Activated naive CD8-positive, alpha-beta T cell treated with anti-CD3 and anti-CD28 coated beads, Interleukin-2, amount 10 ng/mL, durations not matched to agents 7 days and 5 days (primary cell): ENCODE measurements at regions not wholly inside any gene's neighbourhood (a gene's known extent, or its start where the extent isn't known, plus 50 kb on each side); places are given as distances from the start of the nearest gene placed in this dataset.

Source experiments
- ATAC-seq: fragments of 150-1000 bp; cut with Tn5 transposase; one replicate; pipeline ENCODE4 v1.10.0; 2021; ENCODE audit warnings: low read depth, moderate library complexity
- POLR2A ChIA-PET: fragments of 350-600 bp; sonication (Branson Sonifier 250); formaldehyde crosslinking; loops from one replicate; lab custom pipeline; 2021; ENCODE audit warnings: antibody characterized with exemption; lab: Charles Lee
- DNase-seq: peaks from one replicate; pipeline ENCODE4 v3.0.0; 2021
- H3K27ac Mint-ChIP-seq: one replicate; pipeline ENCODE4 v1.8.0; 2022; ENCODE audit warnings: mild to moderate bottlenecking, mixed read lengths
- H3K27me3 Mint-ChIP-seq: one replicate; pipeline ENCODE4 v1.8.0; 2022; ENCODE audit warnings: mild to moderate bottlenecking, moderate library complexity, mixed read lengths
- H3K36me3 Mint-ChIP-seq: one replicate; pipeline ENCODE4 v1.8.0; 2021; ENCODE audit warnings: mild to moderate bottlenecking, mixed read lengths
- H3K4me1 Mint-ChIP-seq: one replicate; pipeline ENCODE4 v1.8.0; 2021; ENCODE audit warnings: mixed read lengths
- H3K4me3 Mint-ChIP-seq: one replicate; pipeline ENCODE4 v1.8.0; 2022; ENCODE audit warnings: mild to moderate bottlenecking, moderate library complexity, mixed read lengths
- H3K9me3 Mint-ChIP-seq: one replicate; pipeline ENCODE4 v1.8.0; 2021; ENCODE audit warnings: mixed read lengths

- Mint-ChIP-seq H3K36me3 (no peaks in the 10 kb centered on the region), H3K4me3 (no peak overlapping the region), H3K27me3 (peaks cover 5% of the 10 kb centered on the region), H3K4me1 (no peaks in the 10 kb centered on the region), H3K9me3 (no peaks in the 10 kb centered on the region), H3K27ac (no peak overlapping the region)
- DNase-seq (no peak), ATAC-seq (no peak)
- POLR2A ChIA-PET = no interaction called here
Observed at GRCh38 chr14:58717813-58718212, 80.1 kb downstream of the DACT1 start.

GRCh38 chr14:58718226-58719205 lies 80.8 kb downstream of the DACT1 start:
- no peaks in the 10 kb centered on the region for H3K4me1 Mint-ChIP-seq
- POLR2A ChIA-PET = no interaction called here
- no peak overlapping the region for H3K27ac Mint-ChIP-seq
- no peaks in the 10 kb centered on the region for H3K36me3 Mint-ChIP-seq
- peaks cover 5% of the 10 kb centered on the region for H3K27me3 Mint-ChIP-seq
- DNase-seq (no peak), ATAC-seq (no peak)
- H3K9me3 Mint-ChIP-seq = no peaks in the 10 kb centered on the region
- H3K4me3 Mint-ChIP-seq = no peak overlapping the region

DNA sequence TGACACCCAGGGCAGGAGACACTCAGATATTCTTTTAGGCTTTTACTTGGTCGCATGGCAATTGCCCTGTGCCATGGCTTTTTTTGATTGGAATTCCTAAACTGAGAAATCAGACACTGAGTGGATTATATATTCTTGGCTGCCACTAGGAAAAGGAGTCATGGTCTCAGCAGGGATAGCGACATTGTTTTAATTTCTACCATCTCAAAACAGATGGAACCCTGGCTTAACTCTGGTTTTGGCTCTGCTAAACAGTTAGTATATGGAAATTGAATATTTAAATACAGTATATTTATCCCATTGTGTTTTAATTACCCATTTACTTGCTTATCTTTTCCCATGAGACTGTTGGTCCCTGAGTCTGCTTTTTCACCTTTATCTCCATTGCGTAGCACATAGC lies 84.0 kb downstream of the DACT1 start:
- no peak overlapping the region for H3K27ac Mint-ChIP-seq
- H3K4me3 Mint-ChIP-seq = no peak overlapping the region
- no peak for ATAC-seq
- no peaks in the 10 kb centered on the region for H3K4me1 Mint-ChIP-seq
- no peaks in the 10 kb centered on the region for H3K36me3 Mint-ChIP-seq
- no peaks in the 10 kb centered on the region for H3K9me3 Mint-ChIP-seq
- POLR2A ChIA-PET = no interaction called here
- H3K27me3 Mint-ChIP-seq = peaks cover 3% of the 10 kb centered on the region
- DNase-seq = no peak

GRCh38 chr14:58722441-58722840 lies 84.7 kb downstream of the DACT1 start:
- Mint-ChIP-seq H3K27me3 (peaks cover 3% of the 10 kb centered on the region), H3K9me3 (no peaks in the 10 kb centered on the region), H3K27ac (no peak overlapping the region), H3K36me3 (no peaks in the 10 kb centered on the region), H3K4me1 (no peaks in the 10 kb centered on the region), H3K4me3 (no peak overlapping the region)
- ATAC-seq (no peak), DNase-seq (no peak)
- POLR2A ChIA-PET = no interaction called here

DNA sequence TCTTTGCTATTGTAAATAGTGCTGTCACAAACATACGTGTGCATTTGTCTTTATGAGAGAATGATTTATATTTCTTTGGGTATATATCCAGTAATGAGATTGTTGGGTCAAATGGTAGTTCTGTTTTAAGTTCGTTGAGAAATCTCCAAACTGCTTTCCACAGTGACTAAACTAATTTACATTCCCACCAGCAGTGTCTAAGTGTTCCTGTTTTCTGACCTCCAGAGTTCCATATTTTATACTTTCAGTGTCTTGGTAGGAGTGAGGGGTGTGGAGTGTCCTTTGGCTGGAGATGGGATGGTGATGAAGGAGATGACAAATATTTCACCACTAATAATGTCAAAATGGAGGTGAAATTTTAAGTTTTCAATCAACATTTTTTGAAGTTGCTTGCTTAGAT lies 86.4 kb downstream of the DACT1 start:
- Mint-ChIP-seq H3K9me3 (no peaks in the 10 kb centered on the region), H3K4me3 (no peak overlapping the region), H3K27ac (no peak overlapping the region), H3K36me3 (no peaks in the 10 kb centered on the region), H3K4me1 (no peaks in the 10 kb centered on the region), H3K27me3 (peaks cover 3% of the 10 kb centered on the region)
- DNase-seq (no peak), ATAC-seq (no peak)
- POLR2A ChIA-PET = no interaction called here

- DNase-seq (no peak), ATAC-seq (no peak)
- POLR2A ChIA-PET = no interaction called here
- Mint-ChIP-seq H3K27me3 (peaks cover 3% of the 10 kb centered on the region), H3K9me3 (no peaks in the 10 kb centered on the region), H3K27ac (no peak overlapping the region), H3K4me3 (no peak overlapping the region), H3K4me1 (no peaks in the 10 kb centered on the region), H3K36me3 (no peaks in the 10 kb centered on the region)
Observed at GRCh38 chr14:58724702-58725101, 86.9 kb downstream of the DACT1 start.

DNA sequence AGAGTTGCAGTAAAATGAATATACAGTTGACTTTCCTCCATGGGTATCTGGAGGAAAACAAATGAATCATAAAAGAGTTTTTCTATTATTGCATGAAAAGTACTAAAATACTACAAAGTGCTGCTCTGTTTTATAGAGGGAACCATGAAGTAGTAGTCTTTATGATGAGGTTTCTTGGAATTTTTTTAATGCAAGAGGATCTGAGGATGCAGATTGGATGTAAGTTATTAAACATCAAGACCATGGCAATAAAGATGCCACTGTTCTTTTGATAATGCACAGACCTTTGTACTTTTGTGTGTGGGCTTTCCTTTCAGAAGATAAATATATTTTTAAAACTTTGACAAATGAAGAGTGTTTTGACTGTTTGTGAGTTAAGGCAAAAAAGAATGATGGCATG lies 87.5 kb downstream of the DACT1 start:
- Mint-ChIP-seq H3K27me3 (peaks cover 3% of the 10 kb centered on the region), H3K9me3 (no peaks in the 10 kb centered on the region), H3K4me1 (no peaks in the 10 kb centered on the region), H3K27ac (no peak overlapping the region), H3K4me3 (no peak overlapping the region), H3K36me3 (no peaks in the 10 kb centered on the region)
- POLR2A ChIA-PET = no interaction called here
- no peak for DNase-seq
- ATAC-seq = no peak

DNA sequence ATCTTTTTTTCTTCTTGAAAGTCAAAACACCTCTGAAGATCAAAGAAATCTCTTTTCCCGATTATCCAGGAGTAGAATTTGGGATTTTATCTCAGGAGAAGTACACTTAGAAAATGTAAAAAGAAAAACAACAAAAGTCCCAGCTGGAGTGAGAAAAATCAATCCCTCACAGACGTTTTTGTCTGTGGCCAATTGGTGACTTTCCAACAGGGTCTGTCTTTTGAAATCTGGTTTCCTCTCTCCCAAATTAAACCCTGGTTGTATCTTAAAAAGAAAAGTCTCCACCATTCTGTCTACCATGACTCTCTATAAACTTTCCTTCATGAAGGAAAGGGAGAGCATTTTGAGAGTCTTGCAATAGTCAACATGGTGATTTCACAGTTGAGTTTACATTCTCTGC lies 88.1 kb downstream of the DACT1 start:
- ATAC-seq (no peak), DNase-seq (no peak)
- POLR2A ChIA-PET = no interaction called here
- Mint-ChIP-seq H3K27me3 (peaks cover 7% of the 10 kb centered on the region), H3K4me1 (no peaks in the 10 kb centered on the region), H3K9me3 (no peaks in the 10 kb centered on the region), H3K4me3 (no peak overlapping the region), H3K27ac (no peak overlapping the region), H3K36me3 (no peaks in the 10 kb centered on the region)

DNA sequence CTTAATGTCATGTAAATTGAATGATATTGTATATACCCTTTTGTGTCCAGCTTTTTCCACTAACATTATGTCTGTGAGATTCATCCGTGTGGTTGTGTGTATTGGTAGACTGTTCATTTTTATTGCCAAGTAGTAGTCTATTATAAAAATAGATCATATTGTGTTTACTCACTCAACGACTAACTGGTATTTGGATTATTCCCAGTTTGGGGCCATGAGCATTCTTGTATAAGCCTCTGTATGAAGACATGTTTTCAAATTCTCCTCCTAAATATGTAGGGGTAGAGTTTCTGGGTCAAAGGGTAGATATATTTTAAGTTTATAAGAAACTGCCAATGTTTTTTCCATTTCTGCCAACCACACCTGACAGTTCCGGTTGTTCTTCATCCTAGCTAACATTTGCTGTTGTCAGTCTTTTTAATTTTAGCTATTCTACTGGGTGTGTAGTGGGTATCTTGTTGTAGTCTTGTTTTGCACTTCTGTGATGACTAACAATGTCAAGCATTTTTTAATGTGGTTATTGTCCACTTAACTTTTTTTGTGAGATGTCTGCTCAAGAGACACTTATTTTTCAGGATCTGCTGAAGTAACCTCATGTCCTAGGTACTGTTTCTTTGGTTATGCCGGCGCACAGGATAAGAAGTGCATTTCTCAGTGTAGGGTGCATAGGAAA lies 93.2 kb downstream of the DACT1 start:
- H3K9me3 Mint-ChIP-seq = no peaks in the 10 kb centered on the region
- no peaks in the 10 kb centered on the region for H3K4me1 Mint-ChIP-seq
- POLR2A ChIA-PET = no interaction called here
- ATAC-seq (no peak), DNase-seq (no peak)
- H3K27ac Mint-ChIP-seq = no peak overlapping the region
- H3K4me3 Mint-ChIP-seq = no peak overlapping the region
- peaks cover 13% of the 10 kb centered on the region for H3K27me3 Mint-ChIP-seq
- H3K36me3 Mint-ChIP-seq = no peaks in the 10 kb centered on the region

- Mint-ChIP-seq H3K27me3 (peaks cover 17% of the 10 kb centered on the region), H3K9me3 (peaks cover under 1% of the 10 kb centered on the region), H3K4me1 (no peaks in the 10 kb centered on the region), H3K27ac (no peak overlapping the region), H3K4me3 (no peak overlapping the region), H3K36me3 (no peaks in the 10 kb centered on the region)
- DNase-seq (no peak), ATAC-seq (no peak)
- POLR2A ChIA-PET = no interaction called here
Observed at GRCh38 chr14:58731465-58732293, 93.9 kb downstream of the DACT1 start.

DNA sequence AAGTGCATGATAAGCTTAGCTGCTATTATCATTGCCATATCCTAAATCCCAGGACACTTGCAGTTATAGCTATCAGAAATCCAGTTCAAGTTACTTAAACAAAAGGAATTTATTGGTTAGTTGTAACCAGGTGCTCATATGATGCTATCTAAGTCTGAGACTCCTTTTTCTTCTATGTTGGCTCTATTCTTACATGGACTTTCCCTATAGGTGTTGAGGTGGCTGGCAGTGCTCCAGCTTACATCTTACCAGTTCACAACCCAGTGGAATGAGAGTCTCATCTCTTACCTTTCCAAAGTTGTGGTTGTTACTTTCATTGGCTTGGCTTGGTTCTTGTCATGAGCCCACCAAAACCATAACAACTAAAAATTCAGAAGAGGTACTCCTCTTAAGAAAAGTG lies 94.6 kb downstream of the DACT1 start:
- Mint-ChIP-seq H3K36me3 (no peaks in the 10 kb centered on the region), H3K9me3 (peaks cover 2% of the 10 kb centered on the region), H3K4me1 (no peaks in the 10 kb centered on the region), H3K4me3 (no peak overlapping the region), H3K27ac (no peak overlapping the region), H3K27me3 (peaks cover 17% of the 10 kb centered on the region)
- no peak for ATAC-seq
- DNase-seq = no peak
- POLR2A ChIA-PET = no interaction called here

DNA sequence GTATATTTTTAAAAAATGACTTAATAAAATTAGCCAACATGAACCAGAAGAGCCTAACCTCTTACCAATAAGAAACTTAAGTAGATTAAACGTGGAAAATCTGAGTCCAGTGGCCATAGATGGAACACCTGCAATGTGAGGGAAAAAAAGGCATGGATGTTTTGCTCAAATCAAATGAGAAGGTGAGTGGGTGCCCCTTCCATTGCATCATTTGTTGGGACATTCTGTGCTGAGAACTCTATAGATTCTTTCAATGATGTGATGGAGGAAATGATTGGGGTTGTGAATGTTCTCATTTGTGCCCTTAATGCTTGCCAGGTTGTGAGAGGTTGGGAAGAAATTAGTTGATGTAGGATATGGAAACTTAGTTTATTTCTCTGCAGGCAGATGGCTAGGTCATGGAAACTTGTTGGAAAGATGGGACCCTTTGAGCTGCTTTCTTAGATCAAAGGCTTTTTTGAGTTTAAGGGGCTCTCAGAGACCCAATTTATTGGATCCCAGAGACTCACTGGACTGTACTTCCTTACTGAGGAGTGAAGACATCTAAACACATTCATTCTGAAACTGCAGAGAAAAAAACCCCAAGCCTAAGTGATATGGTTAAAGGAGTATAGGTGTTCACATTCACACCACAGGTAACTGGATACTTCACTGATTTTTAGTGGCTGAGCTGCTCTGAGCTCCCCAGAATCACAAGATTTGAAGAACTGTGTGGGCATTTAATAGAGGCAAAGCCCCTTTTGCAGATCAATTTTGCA lies 95.9 kb downstream of the DACT1 start:
- POLR2A ChIA-PET = no interaction called here
- Mint-ChIP-seq H3K36me3 (no peaks in the 10 kb centered on the region), H3K9me3 (peaks cover 2% of the 10 kb centered on the region), H3K27ac (no peak overlapping the region), H3K4me3 (no peak overlapping the region), H3K4me1 (no peaks in the 10 kb centered on the region), H3K27me3 (peaks cover 17% of the 10 kb centered on the region)
- DNase-seq (no peak), ATAC-seq (no peak)

- Mint-ChIP-seq H3K4me3 (no peak overlapping the region), H3K9me3 (peaks cover 2% of the 10 kb centered on the region), H3K27me3 (peaks cover 23% of the 10 kb centered on the region), H3K4me1 (no peaks in the 10 kb centered on the region), H3K27ac (no peak overlapping the region), H3K36me3 (no peaks in the 10 kb centered on the region)
- no peak for ATAC-seq
- no peak for DNase-seq
- POLR2A ChIA-PET = no interaction called here
Observed at GRCh38 chr14:58735596-58735995, 97.8 kb downstream of the DACT1 start.
